Trophoblast cell (in vitro differentiated cells and primary cell): ENCODE measurements at regions not wholly inside any gene's neighbourhood (a gene's known extent, or its start where the extent isn't known, plus 50 kb on each side); places are given as distances from the start of the nearest gene placed in this dataset.

Experiments
- DNase-seq, 2 donors: peaks; one replicate each; pipeline ENCODE4 v3.0.0-alpha.2; 2016
- H2AFZ ChIP-seq: 2 replicates; pipeline ENCODE4 v1.6.1; 2013; ENCODE audit warnings: low read length, moderate library complexity, mild to moderate bottlenecking; ENCODE audit not compliant: insufficient read depth, poor library complexity
- H2AK5ac ChIP-seq: 2 replicates; pipeline ENCODE4 v1.6.1; 2013; ENCODE audit warnings: mild to moderate bottlenecking, low read length
- H2BK120ac ChIP-seq: 2 replicates; pipeline ENCODE4 v1.6.1; 2013; ENCODE audit warnings: low read length, mild to moderate bottlenecking, moderate library complexity; ENCODE audit not compliant: insufficient read depth, poor library complexity
- H2BK12ac ChIP-seq: 2 replicates; pipeline ENCODE4 v1.6.1; 2013; ENCODE audit warnings: mild to moderate bottlenecking, low read length, moderate library complexity
- H2BK5ac ChIP-seq: 2 replicates; pipeline ENCODE4 v1.6.1; 2013; ENCODE audit warnings: low read length, low read depth, moderate library complexity, mild to moderate bottlenecking; ENCODE audit not compliant: poor library complexity
- H3K14ac ChIP-seq: 2 replicates; pipeline ENCODE4 v1.6.1; 2013; ENCODE audit warnings: mild to moderate bottlenecking, low read length
- H3K18ac ChIP-seq: 2 replicates; pipeline ENCODE4 v1.6.1; 2013; ENCODE audit warnings: mild to moderate bottlenecking, low read length
- H3K23ac ChIP-seq: 2 replicates; pipeline ENCODE4 v1.6.1; 2013; ENCODE audit warnings: low read length
- H3K27ac ChIP-seq: 2 replicates; pipeline ENCODE4 v1.5.1; 2013; ENCODE audit warnings: low read depth, mild to moderate bottlenecking, inconsistent platforms, low read length, moderate library complexity
- H3K27me3 ChIP-seq: 2 replicates; pipeline ENCODE4 v1.6.1; 2013; ENCODE audit warnings: inconsistent platforms, mild to moderate bottlenecking, low read length, moderate library complexity; ENCODE audit not compliant: insufficient read depth
- H3K36me3 ChIP-seq, 2 experiments: 1 replicate in 1 of 2; 2 replicates in 1 of 2; pipeline ENCODE4 v1.6.1; 2013; ENCODE audit warnings: low read length in 2 of 2, mild to moderate bottlenecking in 2 of 2, moderate library complexity in 1 of 2; ENCODE audit not compliant: insufficient read depth in 2 of 2, control insufficient read depth in 1 of 2
- H3K4ac ChIP-seq: 2 replicates; pipeline ENCODE4 v1.6.1; 2013; ENCODE audit warnings: low read depth, mild to moderate bottlenecking, low read length, moderate library complexity
- H3K4me1 ChIP-seq, 2 experiments: 1 replicate in 1 of 2; 2 replicates in 1 of 2; pipeline ENCODE4 v1.6.1; 2013; ENCODE audit warnings: low read length in 2 of 2, mild to moderate bottlenecking in 2 of 2, moderate library complexity in 1 of 2; ENCODE audit not compliant: insufficient read depth in 2 of 2, control insufficient read depth in 1 of 2
- H3K4me2 ChIP-seq: 2 replicates; pipeline ENCODE4 v1.6.1; 2013; ENCODE audit warnings: inconsistent platforms, mild to moderate bottlenecking, low read length, moderate library complexity
- H3K4me3 ChIP-seq: 2 replicates; pipeline ENCODE4 v1.5.1; 2013; ENCODE audit warnings: mild to moderate bottlenecking, low read depth, low read length, inconsistent platforms
- H3K79me1 ChIP-seq: one replicate; pipeline ENCODE4 v1.6.1; 2013; ENCODE audit warnings: low read length
- H3K79me2 ChIP-seq: 2 replicates; pipeline ENCODE4 v1.6.1; 2013; ENCODE audit warnings: low read length, mild to moderate bottlenecking; ENCODE audit not compliant: control insufficient read depth, insufficient read depth, poor library complexity
- H3K9ac ChIP-seq: 2 replicates; pipeline ENCODE4 v1.6.1; 2013; ENCODE audit warnings: mild to moderate bottlenecking, low read length
- H3K9me3 ChIP-seq: 2 replicates; pipeline ENCODE4 v1.6.1; 2013; ENCODE audit warnings: low read depth, mild to moderate bottlenecking, control low read depth, inconsistent platforms, low read length; ENCODE audit not compliant: insufficient read depth
- H4K12ac ChIP-seq: 2 replicates; pipeline ENCODE4 v1.6.1; 2013; ENCODE audit warnings: low read depth, mild to moderate bottlenecking, low read length, moderate library complexity
- H4K8ac ChIP-seq: 2 replicates; pipeline ENCODE4 v1.6.1; 2013; ENCODE audit warnings: low read depth, mild to moderate bottlenecking, low read length, moderate library complexity
- H4K91ac ChIP-seq: one replicate; pipeline ENCODE4 v1.6.1; 2013; ENCODE audit warnings: low read depth, mild to moderate bottlenecking, low read length, moderate library complexity
- WGBS: extraction: QIAGEN DNeasy Blood & Tissue Kit; methylation state at CpG from one replicate; pipeline ENCODE4 v1.1.7; 2013; ENCODE audit warnings: missing lambda C conversion rate; ENCODE audit not compliant: insufficient read length, insufficient coverage; ENCODE audit errors: extremely low coverage; 5-methylcytosine and 5-hydroxymethylcytosine counted together

DNA sequence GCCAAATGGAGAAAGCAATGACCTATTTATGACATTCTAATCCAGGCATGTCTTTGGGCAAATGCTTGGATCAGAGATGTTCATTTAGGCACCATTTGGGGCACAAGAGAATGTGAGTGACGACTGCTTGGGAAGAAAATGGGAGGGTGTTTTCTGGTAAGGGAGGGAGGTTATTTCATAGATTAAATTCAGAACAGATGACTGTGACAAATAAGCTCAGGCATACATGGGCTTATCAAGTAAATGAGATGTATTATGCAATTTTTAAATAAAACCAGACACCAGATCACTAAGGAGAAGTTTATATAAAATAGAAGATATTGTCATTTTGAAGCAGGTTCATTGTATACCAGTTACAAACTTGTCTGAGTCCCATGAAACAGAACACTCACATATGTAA, 71.4 kb upstream of the UGT8 start:
- Histone ChIP-seq H2AK5ac (no peak overlapping the region), H3K79me1 (no peaks in the 10 kb centered on the region), H3K79me2 (no peaks in the 10 kb centered on the region), H2BK5ac (no peak overlapping the region), H3K23ac (no peak overlapping the region), H2AFZ (no peak overlapping the region), H4K8ac (no peak overlapping the region), H3K4me2 (no peak overlapping the region), H4K12ac (no peak overlapping the region), H2BK120ac (no peak overlapping the region), H3K9ac (no peak overlapping the region), H3K4me3 (no peak overlapping the region), H3K14ac (no peak overlapping the region), H3K27me3 (no peaks in the 10 kb centered on the region), H3K4ac (no peak overlapping the region), H3K36me3 (no peaks in the 10 kb centered on the region), H3K18ac (no peak overlapping the region), H4K91ac (no peak overlapping the region), H2BK12ac (no peak overlapping the region), H3K9me3 (no peaks in the 10 kb centered on the region), H3K27ac (no peak overlapping the region), H3K4me1 (no peaks in the 10 kb centered on the region)
- no peak for DNase-seq
- no CpG with 5 or more reads among the region's 1 CpG for WGBS

DNA sequence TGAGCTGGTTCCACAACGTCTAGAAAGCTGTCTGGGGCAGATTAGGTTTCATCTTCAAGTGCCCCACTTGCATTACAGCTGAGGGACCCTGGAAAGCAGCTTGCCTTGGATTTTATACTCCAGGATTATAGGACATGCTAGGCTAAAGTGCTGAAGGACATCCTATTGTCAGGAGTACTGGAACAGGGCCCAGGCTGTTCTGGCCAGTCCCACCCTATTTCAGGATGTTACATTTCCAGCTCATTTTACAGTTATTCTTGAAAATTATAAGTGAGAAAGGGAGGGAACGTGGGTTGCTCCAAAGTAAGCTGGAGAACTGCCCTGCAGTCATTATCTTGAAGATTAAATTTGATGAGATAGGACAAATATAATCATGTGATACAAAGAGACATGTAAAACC, 71.0 kb upstream of the UGT8 start:
- Histone ChIP-seq H2BK5ac (no peak overlapping the region), H4K91ac (no peak overlapping the region), H3K14ac (no peak overlapping the region), H3K79me1 (no peaks in the 10 kb centered on the region), H3K9me3 (no peaks in the 10 kb centered on the region), H3K23ac (no peak overlapping the region), H4K8ac (no peak overlapping the region), H3K18ac (no peak overlapping the region), H3K9ac (no peak overlapping the region), H2AFZ (no peak overlapping the region), H3K4ac (no peak overlapping the region), H3K4me1 (no peaks in the 10 kb centered on the region), H2BK12ac (no peak overlapping the region), H2AK5ac (no peak overlapping the region), H2BK120ac (no peak overlapping the region), H3K4me2 (no peak overlapping the region), H3K79me2 (no peaks in the 10 kb centered on the region), H3K4me3 (no peak overlapping the region), H3K27me3 (no peaks in the 10 kb centered on the region), H3K36me3 (no peaks in the 10 kb centered on the region), H3K27ac (no peak overlapping the region), H4K12ac (no peak overlapping the region)
- WGBS = no CpG with 5 or more reads among the region's 2 CpGs
- no peak for DNase-seq

DNA sequence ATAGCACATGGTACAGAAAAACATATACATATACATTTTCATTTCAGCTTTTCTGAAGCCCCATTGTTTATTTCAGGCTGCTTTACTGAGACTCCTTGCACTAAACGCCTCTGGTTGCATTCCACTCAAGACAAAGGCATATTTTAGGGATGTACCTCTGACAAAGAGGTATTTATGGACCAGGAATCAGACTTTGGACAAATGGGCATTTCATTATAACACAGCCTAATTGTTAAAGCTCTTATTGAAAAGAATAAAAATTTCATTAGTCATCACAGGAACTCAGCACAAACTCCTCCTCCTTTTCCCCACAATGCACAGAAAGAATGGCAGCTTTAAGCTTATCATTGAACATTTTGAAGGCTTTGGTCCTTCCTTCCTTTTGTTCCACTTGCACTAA, 62.9 kb upstream of the UGT8 start:
- H3K18ac ChIP-seq = no peak overlapping the region
- DNase-seq = no peak
- no peak overlapping the region for H3K14ac ChIP-seq
- H3K9ac ChIP-seq = no peak overlapping the region
- H4K91ac ChIP-seq = no peak overlapping the region
- H3K23ac ChIP-seq = no peak overlapping the region
- no peak overlapping the region for H4K12ac ChIP-seq
- no peak overlapping the region for H3K27ac ChIP-seq
- no peak overlapping the region for H2BK12ac ChIP-seq
- no peak overlapping the region for H3K4ac ChIP-seq
- H2AFZ ChIP-seq = no peak overlapping the region
- no peak overlapping the region for H2BK120ac ChIP-seq
- H3K79me2 ChIP-seq = no peaks in the 10 kb centered on the region
- H3K79me1 ChIP-seq = no peaks in the 10 kb centered on the region
- no peaks in the 10 kb centered on the region for H3K4me1 ChIP-seq
- no CpG with 5 or more reads among the region's 1 CpG for WGBS
- H2AK5ac ChIP-seq = no peak overlapping the region
- no peak overlapping the region for H3K4me2 ChIP-seq
- no peaks in the 10 kb centered on the region for H3K36me3 ChIP-seq
- no peak overlapping the region for H3K4me3 ChIP-seq
- H3K9me3 ChIP-seq = no peaks in the 10 kb centered on the region
- no peak overlapping the region for H2BK5ac ChIP-seq
- H4K8ac ChIP-seq = no peak overlapping the region
- H3K27me3 ChIP-seq = no peaks in the 10 kb centered on the region

DNA sequence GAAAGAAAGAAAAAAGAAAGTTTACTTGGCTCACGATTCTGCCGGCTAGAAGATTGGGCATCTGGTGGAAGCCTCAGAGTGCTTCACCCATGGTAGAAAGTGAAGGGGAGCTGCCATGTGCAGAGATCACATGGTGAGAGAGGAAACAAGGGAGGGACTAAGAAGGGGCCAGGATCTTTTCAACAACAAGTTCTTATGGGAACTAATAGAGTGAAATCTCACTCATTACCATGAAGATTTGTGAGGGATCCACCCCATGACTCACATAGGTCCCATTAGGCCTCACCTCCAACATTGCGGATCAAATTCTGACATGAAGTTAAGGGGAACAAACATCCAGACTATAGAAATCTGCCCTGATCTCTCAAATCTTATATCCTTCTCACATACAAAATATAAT, 61.3 kb upstream of the UGT8 start:
- Histone ChIP-seq H4K8ac (no peak overlapping the region), H3K4me3 (no peak overlapping the region), H3K4me1 (no peaks in the 10 kb centered on the region), H4K91ac (no peak overlapping the region), H3K27me3 (no peaks in the 10 kb centered on the region), H3K79me2 (no peaks in the 10 kb centered on the region), H3K14ac (no peak overlapping the region), H2BK12ac (no peak overlapping the region), H2BK120ac (no peak overlapping the region), H3K18ac (no peak overlapping the region), H2AFZ (no peak overlapping the region), H3K36me3 (no peaks in the 10 kb centered on the region), H3K4ac (no peak overlapping the region), H2BK5ac (no peak overlapping the region), H2AK5ac (no peak overlapping the region), H3K23ac (no peak overlapping the region), H3K27ac (no peak overlapping the region), H3K9me3 (no peaks in the 10 kb centered on the region), H3K9ac (no peak overlapping the region), H4K12ac (no peak overlapping the region), H3K4me2 (no peak overlapping the region), H3K79me1 (no peaks in the 10 kb centered on the region)
- DNase-seq = no peak
- no CpG with 5 or more reads among the region's 3 CpGs for WGBS
